Spinal cord (tissue), 10 donors: ENCODE measurements at regions not wholly inside any gene's neighbourhood (a gene's known extent, or its start where the extent isn't known, plus 50 kb on each side); places are given as distances from the start of the nearest gene placed in this dataset. TPM values are rescaled to one million over a fixed set of nuclear protein-coding genes. Genes with fewer than 3 reads are reported as not detected.
A peak's percentile ranks its signal among the peaks of the same experiment; 100 is the strongest.

Source experiments
- DNase-seq, 6 donors: peaks; one replicate each; pipeline versions ENCODE4 v3.0.0 to v3.0.0-alpha.2; 2013 to 2015; ENCODE audit warnings: low spot score in 6 of 6, low read depth in 4 of 6
- H3K27ac ChIP-seq: one replicate; pipeline ENCODE4 v1.5.1; 2013; ENCODE audit warnings: low read depth, low read length, control low read depth
- H3K27me3 ChIP-seq: one replicate; pipeline ENCODE4 v1.6.1; 2013; ENCODE audit warnings: low read length; ENCODE audit not compliant: control insufficient read depth, insufficient read depth
- H3K36me3 ChIP-seq: one replicate; pipeline ENCODE4 v1.6.1; 2013; ENCODE audit warnings: low read length; ENCODE audit not compliant: control insufficient read depth, insufficient read depth
- H3K4me1 ChIP-seq: one replicate; pipeline ENCODE4 v1.6.1; 2013; ENCODE audit warnings: low read length; ENCODE audit not compliant: control insufficient read depth, insufficient read depth
- H3K4me3 ChIP-seq: one replicate; pipeline ENCODE4 v1.5.1; 2013; ENCODE audit warnings: low read depth, low read length, control low read depth
- H3K9me3 ChIP-seq: one replicate; pipeline ENCODE4 v1.6.1; 2013; ENCODE audit warnings: low read length; ENCODE audit not compliant: control insufficient read depth, insufficient read depth
- WGBS: methylation state at CpG from one replicate; pipeline ENCODE4 v1.1.5; 2013; ENCODE audit warnings: missing lambda C conversion rate; ENCODE audit not compliant: insufficient coverage; 5-methylcytosine and 5-hydroxymethylcytosine counted together
- small RNA-seq: library from RNA; depleted of rRNA; stranded (forward); fragments of <200 nt; gene quantifications from one replicate; pipeline ENCODE3, GENCODE V24; 2014; ENCODE audit warnings: low replicate concordance
- donor health status: healthy.

- H3K9me3 ChIP-seq, result no peaks in the 10 kb centered on the region
- whole genome bisulfite sequencing, result 64% methylated on average over 2 of the region's 5 CpGs
- no peaks in the 10 kb centered on the region for H3K36me3 ChIP-seq
- no peak overlapping the region for H3K27ac ChIP-seq
- no peak for DNase-seq
- no peaks in the 10 kb centered on the region for H3K4me1 ChIP-seq
- no peak overlapping the region for H3K4me3 ChIP-seq
- H3K27me3 ChIP-seq, result no peaks in the 10 kb centered on the region
Measured at GRCh38 chr12:42652048-42652447, 62.5 kb upstream of the PRICKLE1 start.

DNA sequence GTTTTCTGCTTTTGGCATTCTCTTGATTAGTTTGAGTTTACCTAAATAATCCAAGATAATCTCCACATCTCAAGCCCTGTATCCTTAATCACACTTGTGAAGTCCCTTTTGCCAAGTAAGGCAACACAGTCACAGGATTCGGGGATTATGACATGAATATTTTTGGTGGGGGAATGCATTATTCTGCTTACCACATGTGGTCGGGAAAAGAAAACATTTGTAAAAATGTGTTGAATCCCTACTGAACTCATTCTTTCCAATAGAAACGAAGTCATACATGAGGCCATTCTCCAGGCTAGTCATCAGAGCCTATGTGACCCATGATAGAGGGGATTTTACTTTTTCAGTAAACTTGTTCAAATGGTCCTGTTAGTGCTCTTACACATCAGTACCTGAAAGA, 58.5 kb upstream of the PRICKLE1 start:
- no peaks in the 10 kb centered on the region for H3K9me3 ChIP-seq
- DNase-seq, result no peak
- no peaks in the 10 kb centered on the region for H3K36me3 ChIP-seq
- H3K27ac ChIP-seq, result no peak overlapping the region
- no peaks in the 10 kb centered on the region for H3K4me1 ChIP-seq
- H3K4me3 ChIP-seq, result no peak overlapping the region
- no CpG with 5 or more reads among the region's 3 CpGs for WGBS
- no peaks in the 10 kb centered on the region for H3K27me3 ChIP-seq

DNA sequence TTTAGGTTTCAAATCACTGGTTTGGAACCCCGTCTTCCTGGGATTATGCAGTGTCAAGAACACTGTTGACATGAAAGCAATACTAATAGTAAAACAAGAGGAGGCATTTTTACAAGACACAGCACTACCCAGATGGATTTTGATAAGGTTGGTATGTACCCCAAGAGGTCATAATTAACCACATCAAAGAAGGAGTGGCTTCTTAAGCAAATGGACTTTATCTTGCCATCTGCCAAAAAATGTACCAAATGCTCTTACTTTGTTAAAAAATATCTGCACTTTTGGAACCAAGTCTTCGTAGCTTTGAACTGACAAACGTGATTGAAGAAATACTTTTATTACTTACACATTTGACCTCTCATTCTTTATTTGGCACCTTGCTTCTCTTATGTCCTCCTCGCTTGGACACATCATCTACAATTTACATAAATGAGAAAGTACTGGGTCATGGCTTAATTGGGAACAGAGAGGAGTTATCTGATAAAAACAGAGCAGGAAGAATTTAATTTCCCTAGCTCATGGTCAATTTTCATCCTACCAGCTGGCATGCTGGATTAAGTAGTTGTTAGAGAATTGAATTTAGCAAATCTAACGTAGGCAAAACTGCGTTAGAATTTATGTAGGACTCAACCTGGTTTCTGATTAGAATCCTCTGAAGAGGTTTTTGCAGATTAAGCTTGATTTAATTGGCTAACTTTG, 54.5 kb upstream of the PRICKLE1 start:
- Histone ChIP-seq H3K27ac (no peak overlapping the region), H3K4me3 (no peak overlapping the region), H3K9me3 (no peaks in the 10 kb centered on the region), H3K4me1 (no peaks in the 10 kb centered on the region), H3K36me3 (no peaks in the 10 kb centered on the region), H3K27me3 (no peaks in the 10 kb centered on the region)
- no CpG with 5 or more reads among the region's 6 CpGs for WGBS
- no peak for DNase-seq

DNA sequence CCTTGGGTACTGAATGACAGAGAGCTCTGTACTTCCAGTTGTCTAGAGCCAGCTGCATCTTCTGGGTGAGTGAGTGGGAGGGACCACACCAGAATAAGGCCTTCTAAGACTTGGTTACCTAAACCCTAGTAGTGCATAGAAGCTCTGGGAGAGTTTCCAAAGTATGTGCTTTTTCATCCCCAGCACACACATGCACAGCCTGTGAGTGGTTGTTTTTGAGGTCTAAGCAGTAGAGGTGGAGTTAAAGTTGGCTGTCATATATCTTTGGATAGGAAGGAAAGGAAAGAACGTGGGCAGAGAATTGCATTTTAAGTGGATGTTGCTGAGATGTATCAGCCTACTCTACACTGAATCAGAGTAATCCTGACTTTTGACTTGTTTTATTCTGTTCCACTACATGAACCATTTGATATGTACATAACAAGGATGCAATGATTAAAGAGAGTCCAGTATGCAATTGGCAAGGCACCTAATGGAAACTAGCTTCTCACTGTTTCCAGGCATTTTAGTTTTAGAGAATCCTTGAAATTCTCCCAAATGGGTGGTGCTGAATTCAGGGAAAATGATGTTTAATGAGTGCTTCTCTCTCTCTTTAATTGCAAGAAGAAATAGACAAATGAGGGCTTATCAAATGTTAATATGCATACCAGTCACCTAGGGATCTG, 51.8 kb upstream of the PRICKLE1 start:
- Histone ChIP-seq H3K4me1 (no peaks in the 10 kb centered on the region), H3K36me3 (no peaks in the 10 kb centered on the region), H3K9me3 (no peaks in the 10 kb centered on the region), H3K27ac (no peak overlapping the region), H3K4me3 (no peak overlapping the region), H3K27me3 (no peaks in the 10 kb centered on the region)
- DNase-seq, result no peak
- no CpG with 5 or more reads among the region's 1 CpG for WGBS

- no peaks in the 10 kb centered on the region for H3K4me1 ChIP-seq
- no CpG with 5 or more reads among the region's 2 CpGs for WGBS
- no peak overlapping the region for H3K4me3 ChIP-seq
- no peaks in the 10 kb centered on the region for H3K9me3 ChIP-seq
- H3K36me3 ChIP-seq, result no peaks in the 10 kb centered on the region
- no peak overlapping the region for H3K27ac ChIP-seq
- DNase-seq, result no peak
- H3K27me3 ChIP-seq, result no peaks in the 10 kb centered on the region
Measured at GRCh38 chr12:42640391-42640790, 50.8 kb upstream of the PRICKLE1 start.

GRCh38 chr12:42639556-42639955, 50.0 kb upstream of the PRICKLE1 start:
- Histone ChIP-seq H3K36me3 (no peaks in the 10 kb centered on the region), H3K4me3 (no peak overlapping the region), H3K27me3 (no peaks in the 10 kb centered on the region), H3K27ac (no peak overlapping the region), H3K9me3 (no peaks in the 10 kb centered on the region), H3K4me1 (no peaks in the 10 kb centered on the region)
- DNase-seq, result peak in 1 of 6 donors; percentile 28

Small RNA genes lying in the stretch of these regions (small RNA-seq; reads per million reads assigned to genes)
- gene MRPS36P5, result not detected
- gene RPS27P21, result not detected
